LNCAP (cell line): ENCODE measurements at regions not wholly inside any gene's neighbourhood (a gene's known extent, or its start where the extent isn't known, plus 50 kb on each side); places are given as distances from the start of the nearest gene placed in this dataset.

Source experiments
- CTCF ChIP-seq: fragments of 450-650 bp; IDR thresholded peaks from 2 replicates; pipeline ENCODE4 v1.5.1; 2017; ENCODE audit warnings: mild to moderate bottlenecking

DNA sequence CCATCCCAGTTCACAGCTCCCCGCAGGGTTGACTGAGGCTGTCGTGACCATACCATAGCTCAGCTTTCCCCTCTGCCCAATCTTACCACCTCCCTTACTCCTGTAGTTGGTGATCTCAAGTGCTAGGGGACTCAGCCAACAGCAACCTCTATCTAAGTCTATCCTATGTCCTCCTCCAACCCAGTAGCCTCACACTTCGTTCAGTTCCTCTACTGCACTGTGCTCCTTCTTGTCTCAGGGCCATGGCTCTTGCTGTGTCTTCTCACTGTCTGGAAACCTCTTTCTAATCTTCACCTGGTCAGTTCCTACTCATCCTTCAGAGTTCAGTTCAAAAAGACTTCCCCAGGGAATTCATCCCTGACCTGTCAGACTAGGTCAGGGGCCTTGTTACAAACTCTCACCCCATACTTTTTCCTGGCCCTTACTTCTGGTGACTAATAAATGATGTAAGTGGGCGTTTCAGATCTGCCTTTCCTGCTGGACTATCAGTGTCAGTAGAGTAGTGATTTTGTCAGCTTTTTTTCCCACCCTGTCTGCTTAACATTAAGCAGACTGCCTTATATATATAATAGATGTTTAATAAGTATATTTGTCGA lies 53.6 kb upstream of the NR3C1 start:
- TF ChIP-seq CTCF, result no peak

- TF ChIP-seq CTCF, result no peak
Measured at GRCh38 chr5:143454936-143455516, 51.5 kb upstream of the NR3C1 start.

DNA sequence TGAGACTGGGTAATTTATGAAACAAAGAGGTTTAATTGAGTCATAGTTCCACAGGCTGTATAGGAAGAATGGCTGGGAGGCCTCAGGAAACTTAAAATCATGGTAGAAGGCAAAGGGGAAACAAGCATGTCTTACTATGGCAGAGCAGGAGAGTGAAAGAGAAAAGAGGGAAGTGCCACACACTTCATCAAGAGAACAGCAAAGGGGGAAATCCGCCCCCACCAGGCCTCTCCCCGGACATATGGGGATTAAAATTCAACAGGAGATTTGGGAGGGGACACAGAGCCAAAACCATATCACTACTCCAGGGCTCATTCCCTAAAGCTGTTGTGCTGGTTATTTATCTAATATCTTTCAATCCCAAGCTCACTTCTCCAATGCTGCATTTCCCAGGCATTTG lies 50.2 kb upstream of the NR3C1 start:
- no peak for TF ChIP-seq CTCF
